Stimulated activated naive B cell treated with anti-CD40 and anti-IgM and Interleukin-4, amounts not matched to agents 10 μg/mL and 1 μg/mL and 100 μg/mL, for 72 hours (primary cell): ENCODE measurements at regions not wholly inside any gene's neighbourhood (a gene's known extent, or its start where the extent isn't known, plus 50 kb on each side); places are given as distances from the start of the nearest gene placed in this dataset.
"Not testable (repeated sequence)": the region's sequence is repeated elsewhere in the genome, so short reads cannot be mapped to it uniquely, and the experiment has no call there.

Experiments used
- ATAC-seq, 2 donors: fragments of 150-1000 bp; cut with Tn5 transposase; replicated peaks; 2 replicates each; pipeline ENCODE4 v1.10.0; 2021; ENCODE audit warnings: moderate library complexity in 1 of 2
- DNase-seq: peaks from one replicate; pipeline ENCODE4 v3.0.0; 2021
- H3K27ac Mint-ChIP-seq: one replicate; pipeline ENCODE4 v1.8.0; 2022; ENCODE audit warnings: mild to moderate bottlenecking, mixed read lengths
- H3K27me3 Mint-ChIP-seq, 2 donors: one replicate each; pipeline ENCODE4 v1.8.0; 2022; ENCODE audit warnings: mixed read lengths in 2 of 2
- H3K36me3 Mint-ChIP-seq, 2 donors: one replicate each; pipeline ENCODE4 v1.8.0; 2022; ENCODE audit warnings: mixed read lengths in 2 of 2, mild to moderate bottlenecking in 1 of 2
- H3K4me1 Mint-ChIP-seq, 2 donors: one replicate each; pipeline ENCODE4 v1.8.0; 2022; ENCODE audit warnings: mixed read lengths in 2 of 2, mild to moderate bottlenecking in 1 of 2
- H3K4me3 Mint-ChIP-seq, 2 donors: one replicate each; pipeline ENCODE4 v1.8.0; 2022; ENCODE audit warnings: mild to moderate bottlenecking in 2 of 2, mixed read lengths in 2 of 2, moderate library complexity in 1 of 2
- H3K9me3 Mint-ChIP-seq, 2 donors: one replicate each; pipeline ENCODE4 v1.8.0; 2022; ENCODE audit warnings: mixed read lengths in 2 of 2, mild to moderate bottlenecking in 1 of 2

- Mint-ChIP-seq H3K27me3 (no peaks in the 10 kb centered on the region), H3K36me3 (peaks cover 16 to 41% of the 10 kb centered on the region in 2 donors), H3K9me3 (no peaks in the 10 kb centered on the region), H3K4me3 (no peak overlapping the region), H3K4me1 (peaks cover 8 to 15% of the 10 kb centered on the region in 2 donors), H3K27ac (no peak overlapping the region)
- no peak for ATAC-seq
- no peak for DNase-seq
Observed at GRCh38 chr7:39758234-39758970, 135.0 kb downstream of the RALA start.

DNA sequence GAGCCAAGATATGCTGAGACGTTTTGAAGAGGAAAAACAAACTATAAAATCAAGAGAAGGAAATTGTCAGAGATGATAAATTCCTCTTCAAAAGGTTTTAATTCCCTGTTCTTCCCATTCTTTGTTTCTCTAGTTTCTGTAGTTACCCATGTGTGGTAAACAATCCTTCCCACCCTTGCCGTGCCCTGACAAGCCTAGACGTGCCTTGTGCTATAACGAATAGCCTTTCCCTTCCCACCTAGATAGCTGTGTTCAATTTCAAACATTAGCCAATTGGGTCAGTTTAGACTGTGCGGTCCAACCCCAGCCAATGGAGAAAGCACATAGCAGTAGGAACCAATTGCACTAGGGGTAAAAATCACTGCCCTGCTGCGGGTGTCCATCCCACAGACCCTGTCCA lies 138.1 kb downstream of the RALA start:
- peaks cover 9 to 14% of the 10 kb centered on the region in 2 donors for H3K4me1 Mint-ChIP-seq

DNA sequence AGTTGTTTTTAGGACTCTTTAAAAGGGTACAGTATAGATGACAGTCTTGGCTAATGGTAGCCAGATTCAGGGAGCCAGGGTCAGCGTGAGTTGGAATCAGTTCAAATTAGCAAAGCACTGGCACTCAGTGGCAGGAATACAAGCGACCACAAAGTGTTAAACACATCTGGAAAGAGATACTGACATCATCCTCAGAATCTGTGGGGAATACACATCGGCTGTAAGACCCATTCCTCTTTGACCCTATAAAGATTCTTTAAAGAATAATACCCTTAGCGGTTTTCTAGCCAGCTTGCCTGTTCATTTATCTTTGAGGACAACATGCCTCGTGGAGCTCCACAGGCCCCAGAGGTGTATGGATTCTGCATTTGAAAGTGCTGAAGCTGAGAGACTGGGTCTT lies 139.1 kb downstream of the RALA start:
- not testable (repeated sequence) for H3K9me3 Mint-ChIP-seq, ATAC-seq, H3K4me3 Mint-ChIP-seq, H3K27ac Mint-ChIP-seq, H3K27me3 Mint-ChIP-seq, DNase-seq
- Mint-ChIP-seq H3K4me1 (peaks cover 8 to 14% of the 10 kb centered on the region in 2 donors), H3K36me3 (peaks cover 12 to 46% of the 10 kb centered on the region in 2 donors)

More for the DNA sequence above, 138.1 kb downstream of the RALA start:
- Mint-ChIP-seq H3K27ac (no peak overlapping the region), H3K36me3 (peaks cover 18 to 51% of the 10 kb centered on the region in 2 donors), H3K9me3 (no peaks in the 10 kb centered on the region), H3K4me3 (no peak overlapping the region), H3K27me3 (no peaks in the 10 kb centered on the region)
- DNase-seq (no peak), ATAC-seq (no peak)

GRCh38 chr7:39762881-39763280 lies 139.5 kb downstream of the RALA start:
- ATAC-seq, DNase-seq, H3K9me3 Mint-ChIP-seq, H3K27ac Mint-ChIP-seq, H3K4me3 Mint-ChIP-seq, H3K27me3 Mint-ChIP-seq: not testable (repeated sequence)
- Mint-ChIP-seq H3K4me1 (peaks cover 8 to 14% of the 10 kb centered on the region in 2 donors), H3K36me3 (peaks cover 8 to 42% of the 10 kb centered on the region in 2 donors)

GRCh38 chr7:39765833-39766232 lies 142.5 kb downstream of the RALA start:
- not testable (repeated sequence) for ATAC-seq, DNase-seq, H3K27ac Mint-ChIP-seq, H3K9me3 Mint-ChIP-seq, H3K4me3 Mint-ChIP-seq, H3K27me3 Mint-ChIP-seq
- Mint-ChIP-seq H3K4me1 (peaks cover 8 to 14% of the 10 kb centered on the region in 2 donors), H3K36me3 (peaks cover 16 to 42% of the 10 kb centered on the region in 2 donors)

DNA sequence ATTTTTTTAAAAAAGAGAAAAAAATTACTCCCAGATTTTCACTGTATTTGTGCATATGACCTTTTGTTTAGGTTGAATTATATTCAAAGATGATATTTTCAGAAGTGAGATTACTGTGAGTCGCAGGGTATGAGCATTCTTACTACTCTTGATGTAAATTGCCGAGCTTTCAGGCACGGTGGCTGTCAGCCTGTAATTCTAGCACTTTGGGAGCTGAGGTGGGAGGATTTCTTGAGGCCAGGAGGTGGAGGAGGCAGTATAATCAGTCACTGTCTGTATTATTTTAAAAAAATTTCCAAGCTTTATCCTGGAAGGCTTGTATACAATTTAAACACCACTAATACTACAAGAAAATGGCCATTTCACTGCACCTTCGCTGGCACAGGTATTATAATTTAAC lies 145.1 kb downstream of the RALA start:
- ATAC-seq, H3K4me3 Mint-ChIP-seq, H3K4me1 Mint-ChIP-seq, H3K27ac Mint-ChIP-seq, DNase-seq, H3K27me3 Mint-ChIP-seq, H3K9me3 Mint-ChIP-seq: not testable (repeated sequence)
- H3K36me3 Mint-ChIP-seq: peaks cover 27 to 47% of the 10 kb centered on the region in 2 donors

DNA sequence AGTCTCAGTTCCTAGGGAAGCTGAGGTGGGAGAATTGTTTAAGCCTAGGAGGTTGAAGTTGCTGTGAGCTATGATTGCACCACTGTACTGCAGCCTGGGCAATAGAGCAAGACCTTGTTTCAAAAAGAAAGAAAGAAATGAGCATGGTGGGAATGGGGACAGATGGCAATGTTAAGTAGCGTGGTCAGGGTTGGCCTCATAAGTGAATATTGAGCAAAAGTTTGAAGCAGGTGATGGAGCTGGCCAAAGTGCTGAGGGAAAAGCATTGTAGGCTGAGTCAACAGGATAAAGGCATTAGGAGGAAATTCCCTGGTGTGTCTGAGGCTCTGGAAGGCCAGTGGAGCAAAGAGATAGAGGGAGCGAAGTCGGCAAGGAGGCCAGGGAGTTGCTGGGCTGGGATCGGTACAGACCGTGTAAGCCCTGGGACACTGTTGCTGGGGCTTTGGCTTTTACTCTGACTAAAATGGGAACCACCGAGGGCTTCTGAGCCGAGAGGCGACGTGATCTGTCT lies 151.0 kb downstream of the RALA start:
- H3K36me3 Mint-ChIP-seq: peaks cover 31 to 40% of the 10 kb centered on the region in 2 donors
- H3K27ac Mint-ChIP-seq, DNase-seq, H3K4me3 Mint-ChIP-seq, ATAC-seq, H3K27me3 Mint-ChIP-seq, H3K4me1 Mint-ChIP-seq, H3K9me3 Mint-ChIP-seq: not testable (repeated sequence)

GRCh38 chr7:39781557-39781956 lies 158.2 kb downstream of the RALA start:
- DNase-seq, H3K27me3 Mint-ChIP-seq, H3K4me1 Mint-ChIP-seq, H3K4me3 Mint-ChIP-seq, H3K9me3 Mint-ChIP-seq, ATAC-seq, H3K27ac Mint-ChIP-seq: not testable (repeated sequence)
- peaks cover 27 to 35% of the 10 kb centered on the region in 2 donors for H3K36me3 Mint-ChIP-seq

- not testable (repeated sequence) for ATAC-seq, H3K4me1 Mint-ChIP-seq, H3K27ac Mint-ChIP-seq, H3K4me3 Mint-ChIP-seq, H3K27me3 Mint-ChIP-seq, DNase-seq, H3K9me3 Mint-ChIP-seq
- H3K36me3 Mint-ChIP-seq: peaks cover 23 to 24% of the 10 kb centered on the region in 2 donors
Observed at GRCh38 chr7:39786440-39786839, 163.1 kb downstream of the RALA start.

DNA sequence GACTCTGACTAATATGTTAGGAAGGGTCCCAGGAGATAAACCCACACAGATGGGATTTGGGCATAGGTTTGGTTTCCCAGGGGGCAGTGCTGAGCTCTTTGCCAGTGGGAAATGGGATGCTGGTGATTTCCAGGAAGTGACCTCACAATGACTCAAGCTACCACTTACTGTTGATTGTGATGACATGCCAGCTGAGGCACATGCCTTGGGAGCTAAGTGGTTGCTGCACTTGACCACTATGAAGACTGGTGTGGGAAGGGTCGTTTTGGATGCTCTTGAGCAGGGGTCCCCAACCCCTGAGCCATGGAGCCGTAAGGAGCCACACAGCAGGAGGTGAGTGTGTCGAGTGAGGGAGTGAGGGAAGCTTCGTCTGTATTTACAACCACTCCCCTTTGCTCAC lies 159.0 kb upstream of the CDK13 start:
- H3K27me3 Mint-ChIP-seq, H3K4me1 Mint-ChIP-seq, H3K4me3 Mint-ChIP-seq, DNase-seq, ATAC-seq, H3K9me3 Mint-ChIP-seq, H3K27ac Mint-ChIP-seq: not testable (repeated sequence)
- H3K36me3 Mint-ChIP-seq: peaks cover 24 to 26% of the 10 kb centered on the region in 2 donors

DNA sequence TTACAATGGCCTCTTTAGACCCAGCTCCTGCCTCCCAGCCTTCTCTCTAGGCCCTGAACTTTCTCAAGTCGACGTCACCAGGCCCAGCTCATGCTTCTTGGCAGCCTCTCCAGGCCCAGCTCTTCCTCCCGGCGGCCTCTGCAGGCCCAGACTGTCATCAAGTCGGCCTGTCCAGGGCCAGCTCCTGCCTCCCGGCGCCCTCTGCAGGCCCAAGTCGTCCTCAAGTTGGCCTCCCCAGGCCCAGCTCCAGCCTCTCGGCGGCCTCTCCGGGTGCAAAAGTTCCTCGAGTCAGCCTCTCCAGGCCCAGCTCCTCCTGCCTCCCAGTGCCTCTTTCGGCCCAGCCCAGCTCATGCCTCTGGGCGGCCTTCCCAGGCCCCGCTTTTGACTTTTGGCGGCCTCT lies 158.1 kb upstream of the CDK13 start:
- not testable (repeated sequence) for ATAC-seq, DNase-seq, H3K4me1 Mint-ChIP-seq, H3K4me3 Mint-ChIP-seq, H3K27ac Mint-ChIP-seq, H3K27me3 Mint-ChIP-seq, H3K9me3 Mint-ChIP-seq
- peaks cover 17 to 19% of the 10 kb centered on the region in 2 donors for H3K36me3 Mint-ChIP-seq

DNA sequence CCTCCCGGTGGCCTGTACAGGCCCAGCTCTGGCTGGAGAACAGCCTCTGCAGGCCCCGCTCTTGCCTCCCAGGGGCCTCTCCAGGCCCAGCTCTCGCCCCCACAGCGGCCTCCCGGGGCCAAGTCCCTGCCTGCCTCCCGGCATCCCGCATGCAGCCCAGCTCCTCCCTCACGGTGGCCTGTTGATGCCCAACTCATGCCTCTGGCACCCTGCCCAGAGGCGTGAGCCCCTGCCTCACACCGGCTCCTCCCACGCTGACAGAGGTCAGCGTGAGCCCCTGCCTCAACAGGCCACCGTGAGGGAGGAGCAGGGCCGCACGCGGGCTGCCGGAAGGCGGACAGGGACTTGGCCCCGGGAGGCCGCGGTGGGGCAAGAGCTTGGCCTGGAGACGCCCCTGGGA lies 157.0 kb upstream of the CDK13 start:
- H3K36me3 Mint-ChIP-seq: peaks cover 17 to 19% of the 10 kb centered on the region in 2 donors
- not testable (repeated sequence) for H3K27me3 Mint-ChIP-seq, H3K9me3 Mint-ChIP-seq, H3K4me3 Mint-ChIP-seq, ATAC-seq, H3K27ac Mint-ChIP-seq, DNase-seq, H3K4me1 Mint-ChIP-seq

GRCh38 chr7:39793851-39794250 lies 156.2 kb upstream of the CDK13 start:
- DNase-seq, H3K4me1 Mint-ChIP-seq, H3K27me3 Mint-ChIP-seq, ATAC-seq, H3K4me3 Mint-ChIP-seq, H3K9me3 Mint-ChIP-seq, H3K27ac Mint-ChIP-seq: not testable (repeated sequence)
- peaks cover 17 to 19% of the 10 kb centered on the region in 2 donors for H3K36me3 Mint-ChIP-seq

DNA sequence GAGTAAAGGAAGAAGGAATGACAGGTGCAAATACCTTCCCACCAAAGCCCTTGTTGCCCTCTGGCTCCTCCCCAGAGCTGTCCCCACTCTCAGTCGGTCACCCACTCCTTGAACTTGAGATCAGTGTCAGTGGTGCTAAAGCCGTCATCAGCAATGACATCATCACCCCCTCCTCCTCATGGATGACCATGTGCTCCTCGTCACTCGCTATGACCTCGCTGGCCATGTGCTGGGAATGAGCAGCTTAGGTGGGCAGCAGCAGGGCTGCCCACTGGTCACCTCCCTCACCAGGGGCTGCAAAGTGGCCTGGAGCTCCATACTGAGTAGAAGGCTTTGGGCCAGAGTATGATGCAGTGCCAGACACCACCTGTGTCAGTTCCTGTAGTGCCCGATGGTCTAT lies 153.1 kb upstream of the CDK13 start:
- H3K4me3 Mint-ChIP-seq, H3K27ac Mint-ChIP-seq: not testable (repeated sequence)

GRCh38 chr7:39798077-39798476 lies 152.0 kb upstream of the CDK13 start:
- H3K27me3 Mint-ChIP-seq, H3K27ac Mint-ChIP-seq, H3K4me3 Mint-ChIP-seq, DNase-seq, H3K9me3 Mint-ChIP-seq, H3K36me3 Mint-ChIP-seq, ATAC-seq, H3K4me1 Mint-ChIP-seq: not testable (repeated sequence)

More for the DNA sequence above, 153.1 kb upstream of the CDK13 start:
- DNase-seq, H3K4me1 Mint-ChIP-seq, H3K27me3 Mint-ChIP-seq, H3K36me3 Mint-ChIP-seq, ATAC-seq, H3K9me3 Mint-ChIP-seq: not testable (repeated sequence)
